ENCODE measurements at regions not wholly inside any gene's neighbourhood (a gene's known extent, or its start where the extent isn't known, plus 50 kb on each side); places are given as distances from the start of the nearest gene placed in this dataset.

DNA sequence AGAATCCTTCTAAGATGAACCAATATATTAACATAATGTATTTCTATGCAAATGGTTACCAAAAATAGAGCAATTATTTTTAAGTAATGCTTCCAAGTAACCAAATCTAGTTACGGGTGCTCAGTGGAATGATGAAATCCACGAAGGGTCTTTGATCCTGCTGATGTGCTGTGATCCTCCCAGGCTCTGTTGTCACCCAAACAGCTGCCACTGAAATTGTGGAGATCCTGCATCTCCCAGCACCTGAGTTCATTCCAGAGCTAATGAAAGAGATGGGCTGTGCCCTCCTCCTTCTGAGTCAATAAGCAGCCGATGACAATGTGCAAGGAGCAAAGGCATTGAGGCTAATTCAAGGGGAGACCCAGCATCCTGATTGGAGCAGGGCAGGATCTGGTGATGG, 362.4 kb upstream of the SOX11 start:
- no peaks in the 10 kb centered on the region for H3K9me3 Mint-ChIP-seq
- Histone ChIP-seq H3K9me3 (ENCODE audit: control insufficient read depth in 1 of 2, insufficient read depth in 1 of 2, low read length in 2 of 2) (peaks cover 0 to 26% of the 10 kb centered on the region in 2 experiments), H3K4me3 (ENCODE audit: low read length) (no peak overlapping the region), H3K27me3 (ENCODE audit: control insufficient read depth in 1 of 2, insufficient read depth in 2 of 2, low read length in 2 of 2) (peaks cover 0 to 2% of the 10 kb centered on the region in 2 experiments), H3K27ac (ENCODE audit: low read depth in 1 of 2, low read length in 2 of 2) (no peak overlapping the region), H3K36me3 (ENCODE audit: insufficient read depth, low read length) (no peaks in the 10 kb centered on the region), H3K4me1 (ENCODE audit: insufficient read depth, low read length) (no peaks in the 10 kb centered on the region)
- TF ChIP-seq CTCF (IDR thresholded peaks at IDR 0.05) = no peak
- no peaks in the 10 kb centered on the region for H3K36me3 Mint-ChIP-seq (ENCODE audit: low read depth)
- intact Hi-C loops (cut with DNase I, micrococcal nuclease) = no loop called here
- DNase-seq (no peak), ATAC-seq (ENCODE audit: poor library complexity) (no peak)
- ChIA-PET POLR2A (no interaction called here), CTCF (no interaction called here)
- H3K27ac Mint-ChIP-seq = no peak overlapping the region
- no peaks in the 10 kb centered on the region for H3K27me3 Mint-ChIP-seq
- H3K4me3 Mint-ChIP-seq = no peak overlapping the region
- H3K4me1 Mint-ChIP-seq (ENCODE audit: low read depth) = no peaks in the 10 kb centered on the region

- TF ChIP-seq CTCF (IDR thresholded peaks at IDR 0.05) = no peak
- no peaks in the 10 kb centered on the region for H3K27me3 Mint-ChIP-seq
- no peaks in the 10 kb centered on the region for H3K9me3 Mint-ChIP-seq
- Histone ChIP-seq H3K4me1 (ENCODE audit: insufficient read depth, low read length) (no peaks in the 10 kb centered on the region), H3K27me3 (ENCODE audit: control insufficient read depth in 1 of 2, insufficient read depth in 2 of 2, low read length in 2 of 2) (peaks cover 0 to 2% of the 10 kb centered on the region in 2 experiments), H3K36me3 (ENCODE audit: insufficient read depth, low read length) (no peaks in the 10 kb centered on the region), H3K27ac (ENCODE audit: low read depth in 1 of 2, low read length in 2 of 2) (no peak overlapping the region), H3K9me3 (ENCODE audit: control insufficient read depth in 1 of 2, insufficient read depth in 1 of 2, low read length in 2 of 2) (peaks cover 0 to 16% of the 10 kb centered on the region in 2 experiments), H3K4me3 (ENCODE audit: low read length) (no peak overlapping the region)
- no peak overlapping the region for H3K4me3 Mint-ChIP-seq
- intact Hi-C loops (cut with DNase I, micrococcal nuclease) = no loop called here
- CTCF ChIA-PET = no interaction called here
- ATAC-seq (ENCODE audit: poor library complexity) (no peak), DNase-seq (no peak)
- POLR2A ChIA-PET = no interaction called here
- H3K36me3 Mint-ChIP-seq (ENCODE audit: low read depth) = no peaks in the 10 kb centered on the region
- H3K27ac Mint-ChIP-seq = no peak overlapping the region
- H3K4me1 Mint-ChIP-seq (ENCODE audit: low read depth) = no peaks in the 10 kb centered on the region
Observed at GRCh38 chr2:5330961-5331360, 361.2 kb upstream of the SOX11 start.

- peaks cover 0 to 2% of the 10 kb centered on the region in 2 experiments for H3K27me3 ChIP-seq (ENCODE audit: control insufficient read depth in 1 of 2, insufficient read depth in 2 of 2, low read length in 2 of 2)
- ATAC-seq (ENCODE audit: poor library complexity) = no peak
- no peak overlapping the region for H3K4me3 ChIP-seq (ENCODE audit: low read length)
- no peaks in the 10 kb centered on the region for H3K36me3 Mint-ChIP-seq (ENCODE audit: low read depth)
- ChIA-PET CTCF (no interaction called here), POLR2A (no interaction called here)
- H3K4me1 Mint-ChIP-seq (ENCODE audit: low read depth) = no peaks in the 10 kb centered on the region
- H3K9me3 ChIP-seq (ENCODE audit: control insufficient read depth in 1 of 2, insufficient read depth in 1 of 2, low read length in 2 of 2) = peaks cover 0 to 10% of the 10 kb centered on the region in 2 experiments
- no peaks in the 10 kb centered on the region for H3K36me3 ChIP-seq (ENCODE audit: insufficient read depth, low read length)
- no peak for TF ChIP-seq CTCF (IDR thresholded peaks at IDR 0.05)
- H3K27ac ChIP-seq (ENCODE audit: low read depth in 1 of 2, low read length in 2 of 2) = no peak overlapping the region
- no peaks in the 10 kb centered on the region for H3K4me1 ChIP-seq (ENCODE audit: insufficient read depth, low read length)
- H3K4me3 Mint-ChIP-seq = no peak overlapping the region
- H3K27ac Mint-ChIP-seq = no peak overlapping the region
- intact Hi-C loops (cut with DNase I, micrococcal nuclease) = no loop called here
- DNase-seq = no peak
- H3K27me3 Mint-ChIP-seq = no peaks in the 10 kb centered on the region
- no peaks in the 10 kb centered on the region for H3K9me3 Mint-ChIP-seq
Observed at GRCh38 chr2:5332925-5333324, 359.3 kb upstream of the SOX11 start.

All from CD4-positive, alpha-beta T cell (primary cell).